HG03571 (cell line): ENCODE measurements at regions not wholly inside any gene's neighbourhood (a gene's known extent, or its start where the extent isn't known, plus 50 kb on each side); places are given as distances from the start of the nearest gene placed in this dataset.
A peak's percentile ranks its signal among the peaks of the same experiment; 100 is the strongest.

Experiments
- ATAC-seq: cut with Tn5 transposase; IDR thresholded peaks from one replicate; pipeline ENCODE4 v1.9.1; 2021; ENCODE audit not compliant: unreplicated experiment

GRCh38 chr3:147838652-147839051 lies 429.5 kb downstream of the ZIC1 start:
- ATAC-seq, result no peak

DNA sequence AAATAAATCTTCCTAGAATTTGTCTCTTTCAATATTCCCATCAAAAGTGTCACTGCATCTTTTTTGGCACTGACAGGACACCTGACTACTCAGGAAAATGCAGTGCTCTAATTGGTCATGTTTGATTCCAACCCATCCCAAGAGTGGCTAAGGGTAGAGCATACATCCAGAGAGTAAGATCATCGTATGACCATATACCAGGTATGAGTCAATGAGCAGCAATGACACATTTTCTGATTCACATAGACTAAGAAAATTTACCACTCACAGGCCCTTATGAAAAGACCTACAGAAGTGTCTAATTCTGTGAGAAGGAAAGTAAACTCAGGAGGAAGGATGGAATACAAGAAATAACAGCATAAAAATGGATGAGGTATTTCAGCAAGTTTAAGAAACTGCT lies 434.2 kb downstream of the ZIC1 start:
- ATAC-seq, result no peak

DNA sequence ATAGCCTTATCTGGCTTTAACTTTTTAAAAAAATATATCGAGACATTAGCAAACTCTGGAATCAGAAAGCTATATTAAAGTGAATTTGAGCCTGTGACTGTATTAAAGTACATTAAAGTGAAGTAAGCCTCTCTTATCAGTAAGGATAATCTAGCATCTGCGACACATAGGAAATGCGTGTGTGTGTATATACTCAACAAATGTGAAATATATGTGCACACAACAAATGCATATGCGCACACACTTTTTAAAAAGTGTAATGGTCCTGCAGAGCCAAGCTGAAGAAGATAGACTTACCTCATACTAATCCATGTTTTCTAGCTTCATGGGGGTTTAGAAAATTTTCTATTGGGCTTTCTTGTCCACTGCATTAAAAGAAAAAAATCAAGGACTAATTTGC lies 437.1 kb downstream of the ZIC1 start:
- ATAC-seq, result no peak

DNA sequence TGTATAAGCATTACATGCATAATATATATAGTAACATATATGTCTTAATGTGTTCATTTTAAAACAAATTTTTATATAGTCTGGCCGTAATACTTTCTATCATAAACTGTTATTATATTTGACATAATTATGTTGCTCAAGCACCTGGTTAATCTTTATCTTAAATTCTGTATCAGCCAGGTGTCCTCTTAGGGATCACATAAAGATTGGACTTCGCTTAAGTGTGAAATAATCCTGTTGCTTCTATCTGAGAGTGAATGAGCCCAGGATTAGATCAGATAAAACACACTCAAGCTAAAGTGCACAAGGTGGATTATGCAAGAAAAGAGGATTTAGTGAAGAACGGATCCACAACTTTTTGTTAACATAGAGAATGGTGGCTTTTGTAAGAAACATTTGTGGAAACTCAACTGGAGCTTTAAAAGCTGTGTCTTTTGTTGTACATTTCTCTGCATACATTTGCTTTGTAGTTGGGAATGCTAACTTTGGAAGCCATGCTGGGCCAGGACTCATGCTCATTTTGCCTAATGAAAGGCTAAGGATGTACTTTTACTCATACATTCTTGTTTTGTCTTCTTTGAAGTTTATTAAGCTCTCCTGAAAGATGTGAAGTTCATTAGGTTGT lies 437.8 kb downstream of the ZIC1 start:
- ATAC-seq, result no peak

DNA sequence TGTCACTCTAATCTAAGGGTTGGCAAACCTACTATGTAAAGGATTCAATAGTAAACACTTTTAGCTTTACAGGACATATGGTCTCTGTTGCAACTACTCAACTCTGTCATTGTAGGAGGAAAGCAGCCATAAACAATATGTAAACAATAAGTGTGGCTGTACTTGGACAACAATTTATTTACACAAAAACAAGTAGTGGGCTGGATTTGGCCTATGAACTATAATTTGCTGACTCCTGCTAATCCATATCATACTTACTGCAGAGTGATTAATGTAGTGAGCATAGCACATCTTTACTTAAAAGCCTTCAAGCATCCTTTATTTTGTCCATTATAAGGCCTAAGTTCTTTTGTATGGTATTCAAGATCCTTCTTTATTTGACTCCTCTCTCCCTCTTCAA lies 441.9 kb downstream of the ZIC1 start:
- no peak for ATAC-seq

GRCh38 chr3:147854542-147854941 lies 445.4 kb downstream of the ZIC1 start:
- ATAC-seq, result no peak

GRCh38 chr3:147864754-147865354 lies 455.7 kb downstream of the ZIC1 start:
- no peak for ATAC-seq

- ATAC-seq, result no peak
These were observed 457.4 kb downstream of the ZIC1 start for GRCh38 chr3:147866561-147866960.

- no peak for ATAC-seq
These were observed 463.4 kb downstream of the ZIC1 start for GRCh38 chr3:147872568-147872967.

DNA sequence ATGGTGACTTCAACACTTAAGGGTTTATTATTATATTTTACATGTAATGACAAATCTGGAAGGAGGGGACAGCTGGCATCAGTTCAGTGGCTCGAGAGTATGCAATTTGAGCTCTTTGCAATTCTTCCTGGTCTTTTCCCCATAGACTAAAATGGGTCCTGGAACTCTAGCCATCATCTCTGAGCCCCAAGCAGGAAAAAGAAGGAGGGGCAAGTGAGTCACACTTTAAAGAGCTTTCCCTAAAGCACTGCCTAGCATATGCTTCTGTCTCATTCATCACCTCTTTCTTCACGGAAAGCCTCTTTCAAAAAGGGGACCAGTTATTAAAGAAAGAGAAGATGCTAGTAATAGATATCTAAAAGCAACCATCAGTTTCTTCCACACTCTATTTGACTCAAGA lies 466.3 kb downstream of the ZIC1 start:
- ATAC-seq, result no peak

GRCh38 chr3:147881933-147882332 lies 472.8 kb downstream of the ZIC1 start:
- no peak for ATAC-seq

- ATAC-seq, result no peak
These were observed 477.7 kb downstream of the ZIC1 start for GRCh38 chr3:147886879-147887278.

- ATAC-seq, result no peak
These were observed 478.6 kb downstream of the ZIC1 start for GRCh38 chr3:147887797-147888196.

- peak; percentile 91 for ATAC-seq
These were observed 480.9 kb downstream of the ZIC1 start for GRCh38 chr3:147890114-147890513.

GRCh38 chr3:147895509-147895908 lies 486.3 kb downstream of the ZIC1 start:
- ATAC-seq, result no peak

DNA sequence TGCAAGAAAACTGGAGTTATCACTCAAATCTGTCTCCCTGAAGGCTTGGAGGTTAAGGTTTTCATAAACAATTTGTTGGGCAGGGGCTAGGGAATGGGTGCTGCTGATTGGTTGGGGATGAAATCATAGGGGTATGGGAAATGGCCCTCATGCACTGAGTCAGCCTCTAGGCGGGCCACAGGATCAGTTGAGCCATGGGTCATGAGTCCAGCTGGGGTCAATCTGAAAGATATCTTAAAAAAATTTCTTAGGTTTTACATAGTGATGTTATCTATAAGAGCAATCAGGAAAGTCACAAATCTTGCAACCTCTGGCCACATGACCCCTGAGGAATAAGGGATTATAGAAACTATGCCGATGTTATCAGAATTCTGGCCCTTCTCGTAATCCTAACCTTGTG lies 491.7 kb downstream of the ZIC1 start:
- ATAC-seq, result no peak

DNA sequence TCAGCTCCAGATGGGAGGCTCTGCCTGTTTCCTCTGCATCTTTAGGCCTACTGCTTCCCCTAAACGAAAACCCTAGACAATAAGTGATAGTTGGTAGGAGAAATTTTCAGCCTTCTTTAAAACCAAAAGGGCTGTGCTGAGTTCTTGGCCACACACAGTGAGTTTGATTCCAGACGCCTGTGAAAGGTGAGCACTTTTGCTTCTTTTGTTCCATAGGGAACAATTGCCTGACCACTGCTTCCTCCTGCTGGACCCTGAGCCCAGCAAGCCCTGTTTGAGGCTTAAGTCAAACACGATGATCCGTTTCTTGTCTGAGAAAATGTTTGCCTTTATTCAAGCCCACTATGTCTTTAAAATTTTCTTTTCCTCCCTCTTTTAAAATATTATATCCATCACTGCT lies 493.9 kb downstream of the ZIC1 start:
- ATAC-seq, result no peak

- ATAC-seq, result no peak
These were observed 495.3 kb downstream of the ZIC1 start for GRCh38 chr3:147904421-147904820.

DNA sequence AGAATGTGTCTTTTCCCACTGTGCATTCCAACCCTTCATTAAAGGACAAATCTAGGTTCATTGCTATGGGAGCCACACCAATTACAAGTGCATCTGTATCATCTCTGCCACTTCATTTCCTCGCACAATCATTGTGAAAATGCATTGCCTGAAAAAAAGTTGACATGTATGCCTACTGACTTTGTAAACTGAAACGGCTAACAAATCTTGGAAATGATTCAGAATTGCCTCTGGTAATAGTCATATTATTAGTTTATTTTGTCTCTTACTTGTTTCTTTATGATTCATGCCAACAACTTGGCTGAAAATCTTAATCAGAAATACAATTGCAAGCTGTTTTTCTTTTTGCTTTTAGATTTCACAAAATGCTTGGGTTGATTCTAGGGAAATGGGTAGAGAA lies 497.1 kb downstream of the ZIC1 start:
- ATAC-seq, result no peak

GRCh38 chr3:147914532-147914931 lies 505.4 kb downstream of the ZIC1 start:
- ATAC-seq, result no peak

GRCh38 chr3:147915057-147915456 lies 505.9 kb downstream of the ZIC1 start:
- ATAC-seq, result no peak

DNA sequence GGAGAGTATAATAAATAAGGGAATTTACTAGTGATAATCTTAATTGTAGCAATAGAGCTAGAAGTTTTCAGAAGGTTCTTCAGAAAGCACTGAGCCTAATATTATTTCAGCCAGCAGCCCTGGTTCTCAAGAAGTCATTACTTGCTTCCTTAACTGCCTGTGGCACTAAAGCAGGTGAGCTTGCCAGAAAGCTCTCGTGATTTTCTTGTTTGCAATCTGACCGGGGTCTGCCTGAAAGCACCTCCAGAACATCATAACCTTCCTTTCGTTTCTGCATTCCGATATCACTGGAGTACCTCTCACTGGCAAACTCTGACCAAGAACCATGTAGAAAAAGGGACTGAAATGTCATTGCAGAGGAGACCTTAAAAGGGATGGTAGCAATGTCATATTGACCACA lies 510.3 kb downstream of the ZIC1 start:
- ATAC-seq, result no peak

DNA sequence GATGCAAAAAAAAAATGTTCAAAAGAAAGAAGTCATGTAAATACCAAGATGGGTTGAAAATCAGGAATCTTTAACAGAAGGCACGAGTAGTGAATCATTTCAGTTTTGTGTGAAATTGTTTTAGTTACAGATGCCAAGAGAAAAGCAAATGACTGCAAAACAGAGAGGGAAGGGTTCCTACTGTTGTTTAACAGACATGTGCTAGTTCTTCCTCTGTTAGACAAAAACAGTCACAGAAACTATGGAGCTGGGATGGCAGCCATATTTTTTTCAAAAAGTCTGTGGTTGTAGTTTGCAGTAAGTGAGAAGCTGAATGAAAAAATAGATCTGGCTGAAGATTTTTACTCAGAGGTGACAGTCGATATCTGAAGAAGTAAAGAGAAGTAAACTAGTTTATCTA lies 511.9 kb downstream of the ZIC1 start:
- ATAC-seq, result no peak
